Colon (tissue), 2 donors: ENCODE measurements at regions not wholly inside any gene's neighbourhood (a gene's known extent, or its start where the extent isn't known, plus 50 kb on each side); places are given as distances from the start of the nearest gene placed in this dataset.
"Not testable (repeated sequence)": the region's sequence is repeated elsewhere in the genome, so short reads cannot be mapped to it uniquely, and the experiment has no call there.

ENCODE experiments used
- FAIRE-seq: peaks from 2 replicates; lab custom pipeline; 2012; peaks lifted over from hg19 to GRCh38; lab: Jason Lieb, UNC
- donor health status: control.
- donor health status: control.

GRCh38 chr1:30148676-30149075, 574.7 kb downstream of the MATN1 start:
- no peak for FAIRE-seq

GRCh38 chr1:30147188-30147587, 576.2 kb downstream of the MATN1 start:
- no peak for FAIRE-seq

- FAIRE-seq, result no peak
Observed at GRCh38 chr1:30146448-30146847, 576.9 kb downstream of the MATN1 start.

- FAIRE-seq, result no peak
Observed at GRCh38 chr1:30145723-30146303, 577.6 kb downstream of the MATN1 start.

- FAIRE-seq, result no peak
Observed at GRCh38 chr1:30144831-30145230, 578.6 kb downstream of the MATN1 start.

GRCh38 chr1:30143517-30143916, 579.9 kb downstream of the MATN1 start:
- no peak for FAIRE-seq

GRCh38 chr1:30140566-30140965, 582.8 kb downstream of the MATN1 start:
- FAIRE-seq, result no peak

- no peak for FAIRE-seq
Observed at GRCh38 chr1:30138891-30139290, 584.5 kb downstream of the MATN1 start.

GRCh38 chr1:30137001-30137400, 586.4 kb downstream of the MATN1 start:
- FAIRE-seq, result no peak

GRCh38 chr1:30135698-30136097, 587.7 kb downstream of the MATN1 start:
- FAIRE-seq, result no peak

- no peak for FAIRE-seq
Observed at GRCh38 chr1:30134466-30135217, 588.7 kb downstream of the MATN1 start.

- no peak for FAIRE-seq
Observed at GRCh38 chr1:30133414-30134055, 589.9 kb downstream of the MATN1 start.

- FAIRE-seq, result no peak
Observed at GRCh38 chr1:30132602-30133286, 590.6 kb downstream of the MATN1 start.

- not testable (repeated sequence) for FAIRE-seq
Observed at GRCh38 chr1:30130566-30130965, 592.8 kb downstream of the MATN1 start.

GRCh38 chr1:30130099-30130498, 593.3 kb downstream of the MATN1 start:
- FAIRE-seq, result no peak

GRCh38 chr1:30129421-30130055, 593.8 kb downstream of the MATN1 start:
- FAIRE-seq, result no peak

GRCh38 chr1:30129001-30129408, 594.4 kb downstream of the MATN1 start:
- no peak for FAIRE-seq

- no peak for FAIRE-seq
Observed at GRCh38 chr1:30126848-30127247, 596.5 kb downstream of the MATN1 start.

GRCh38 chr1:30125821-30126170, 597.6 kb downstream of the MATN1 start:
- no peak for FAIRE-seq

- no peak for FAIRE-seq
Observed at GRCh38 chr1:30125021-30125820, 598.2 kb downstream of the MATN1 start.

GRCh38 chr1:30123896-30124295, 599.5 kb downstream of the MATN1 start:
- FAIRE-seq, result no peak

- FAIRE-seq, result no peak
Observed at GRCh38 chr1:30123036-30123435, 600.3 kb downstream of the MATN1 start.
